ENCODE measurements at regions not wholly inside any gene's neighbourhood (a gene's known extent, or its start where the extent isn't known, plus 50 kb on each side); places are given as distances from the start of the nearest gene placed in this dataset.

GRCh38 chr1:170316270-170316669, 170.5 kb downstream of the NTMT2 start:
- no peak for DNase-seq (ENCODE audit: low read depth)

DNA sequence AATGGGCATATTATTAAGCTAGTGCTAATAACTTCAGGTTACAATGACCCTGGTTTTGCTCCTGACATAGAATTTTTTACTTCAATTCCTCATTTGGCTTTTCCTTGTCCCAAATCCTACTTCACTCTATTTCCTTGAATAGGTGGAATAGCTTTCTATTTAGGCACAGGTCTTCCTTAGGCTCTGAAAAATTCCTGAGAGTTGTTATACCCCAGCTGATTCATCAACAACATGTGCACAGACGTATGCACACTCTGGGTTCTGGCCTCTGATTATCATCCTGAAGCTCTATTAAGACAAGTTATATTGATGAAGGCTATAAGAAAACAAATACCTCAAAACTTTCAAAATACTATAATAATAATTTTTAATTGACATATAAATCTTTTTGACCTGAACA, 172.4 kb downstream of the NTMT2 start:
- DNase-seq (ENCODE audit: low read depth), result no peak

DNA sequence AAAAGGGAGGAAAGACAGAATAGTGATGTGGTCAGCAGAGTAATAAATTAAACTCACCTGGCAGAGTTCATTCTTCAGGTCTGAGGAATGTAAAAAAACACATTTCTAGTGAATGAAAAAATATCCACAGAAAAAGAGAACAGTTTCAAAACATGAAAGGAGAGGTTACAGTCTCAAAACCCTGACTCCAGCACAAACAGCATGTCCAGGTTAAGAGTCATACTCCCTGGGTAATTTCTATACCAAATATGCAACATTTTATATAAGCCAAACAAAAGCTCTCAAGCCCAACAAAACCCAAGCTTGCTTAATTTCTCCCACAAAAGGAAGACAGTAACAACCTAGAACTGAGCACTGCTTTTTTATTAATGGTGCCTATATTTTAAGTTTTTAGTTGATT, 173.0 kb downstream of the NTMT2 start:
- no peak for DNase-seq (ENCODE audit: low read depth)

GRCh38 chr1:170321113-170321512, 175.4 kb downstream of the NTMT2 start:
- DNase-seq (ENCODE audit: low read depth), result no peak

DNA sequence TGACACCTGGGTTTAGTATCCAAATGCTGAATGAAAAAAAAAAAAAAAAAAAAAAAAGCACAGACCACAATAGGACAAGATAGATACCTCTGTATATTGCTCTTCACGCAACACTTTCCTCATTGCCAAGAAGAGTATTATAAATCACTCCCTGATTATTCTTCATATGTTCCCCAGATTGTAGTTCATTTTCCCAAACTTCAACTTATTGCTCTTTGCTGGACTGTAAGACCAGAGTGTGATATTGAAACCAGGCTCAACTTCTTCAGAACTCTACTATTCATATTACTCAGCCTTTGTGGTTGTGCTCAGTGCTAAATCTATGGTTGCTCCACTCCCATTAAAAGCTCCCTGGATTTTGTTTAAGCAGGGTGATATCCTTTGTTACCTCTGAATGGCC, 180.4 kb downstream of the NTMT2 start:
- no peak for DNase-seq (ENCODE audit: low read depth)

GRCh38 chr1:170332801-170333200, 187.0 kb downstream of the NTMT2 start:
- no peak for DNase-seq (ENCODE audit: low read depth)

DNA sequence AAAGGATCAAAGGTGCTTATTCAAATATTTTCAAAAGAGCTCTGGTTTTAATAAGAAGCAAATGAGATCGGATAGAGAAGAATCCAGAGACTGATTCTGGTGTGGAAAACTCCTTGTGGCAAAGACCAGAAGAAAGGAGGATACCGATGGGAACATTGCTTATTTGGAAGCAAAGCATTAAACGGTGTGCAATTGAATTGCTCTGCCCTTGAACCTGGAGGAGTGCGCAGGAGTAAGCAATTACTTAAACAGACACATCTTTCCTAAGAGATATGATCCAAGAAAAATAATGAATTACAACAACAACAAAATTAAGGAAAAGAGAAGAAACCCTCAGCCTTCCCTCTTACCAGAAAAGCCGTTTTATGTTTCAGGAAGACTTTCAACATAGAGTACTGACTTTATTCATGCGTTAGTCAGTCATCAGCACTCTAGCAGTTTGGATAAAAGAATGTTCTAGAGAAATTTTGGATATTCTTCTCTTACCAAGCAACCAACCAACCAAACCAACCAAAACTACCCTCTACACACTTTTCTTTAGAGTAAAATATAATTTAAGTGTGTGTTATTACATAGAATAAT, 191.7 kb downstream of the NTMT2 start:
- DNase-seq (ENCODE audit: low read depth), result no peak

DNA sequence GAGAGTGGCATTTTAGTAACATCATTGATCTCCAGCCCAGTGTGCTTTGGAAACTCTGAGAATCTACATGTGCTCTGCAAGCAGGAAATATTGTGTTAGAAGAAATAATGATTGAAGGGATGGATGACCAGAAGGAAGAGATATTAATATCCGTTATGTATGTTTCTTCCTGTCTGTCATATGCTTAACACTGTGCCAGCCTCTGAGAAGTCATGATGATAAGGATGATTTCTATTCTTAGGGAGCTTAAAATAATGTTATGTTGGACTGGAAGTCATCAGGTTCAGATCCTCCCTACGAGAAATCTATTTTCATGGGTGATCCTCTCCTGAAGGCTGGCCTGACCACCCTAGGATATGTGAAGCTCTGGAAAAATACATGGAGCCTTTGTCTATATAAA, 192.4 kb upstream of the GORAB start:
- DNase-seq (ENCODE audit: low read depth), result no peak

GRCh38 chr1:170340308-170340707, 191.7 kb upstream of the GORAB start:
- no peak for DNase-seq (ENCODE audit: low read depth)

GRCh38 chr1:170351366-170351946, 180.5 kb upstream of the GORAB start:
- no peak for DNase-seq (ENCODE audit: low read depth)

- no peak for DNase-seq (ENCODE audit: low read depth)
Measured at GRCh38 chr1:170354246-170354645, 177.7 kb upstream of the GORAB start.

GRCh38 chr1:170354690-170355089, 177.3 kb upstream of the GORAB start:
- DNase-seq (ENCODE audit: low read depth), result peak; percentile 2

- DNase-seq (ENCODE audit: low read depth), result no peak
Measured at GRCh38 chr1:170355267-170355801, 176.6 kb upstream of the GORAB start.

DNA sequence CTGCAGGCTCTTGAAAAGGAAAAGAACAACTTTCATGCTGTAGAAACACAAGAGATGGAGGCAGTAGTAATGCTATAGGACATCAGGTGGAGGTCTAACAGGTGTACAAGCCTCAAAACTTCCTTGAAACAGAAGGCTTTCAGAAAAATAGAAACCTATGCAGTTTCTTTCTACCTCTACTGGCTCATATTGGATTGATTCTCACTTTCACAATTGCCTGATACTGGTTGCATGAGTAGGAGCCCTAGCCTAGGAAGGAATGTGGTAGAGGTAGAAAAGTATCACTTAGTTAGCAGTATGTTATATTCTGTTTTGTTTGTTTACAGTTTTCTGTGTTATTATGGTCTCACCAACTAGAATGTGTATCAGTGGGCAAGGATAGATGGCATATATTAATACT, 175.4 kb upstream of the GORAB start:
- no peak for DNase-seq (ENCODE audit: low read depth)

DNA sequence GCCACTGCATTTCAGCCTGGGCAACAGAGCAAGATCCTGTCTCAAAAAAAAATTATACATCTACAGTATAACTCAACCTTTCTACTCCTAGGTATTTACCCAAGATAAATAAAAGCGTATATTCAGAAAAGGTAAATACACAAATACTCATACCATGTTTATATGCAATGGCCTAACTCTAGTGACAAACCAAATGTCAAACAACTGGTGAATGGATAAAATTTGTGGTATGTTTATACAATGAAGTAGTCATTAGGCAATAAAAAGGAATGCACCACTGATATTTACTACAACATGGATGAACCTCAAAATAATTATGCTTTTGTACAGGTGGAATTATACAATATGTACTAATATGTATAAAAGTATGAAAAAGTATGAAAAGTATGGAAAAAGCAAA, 174.2 kb upstream of the GORAB start:
- no peak for DNase-seq (ENCODE audit: low read depth)

DNA sequence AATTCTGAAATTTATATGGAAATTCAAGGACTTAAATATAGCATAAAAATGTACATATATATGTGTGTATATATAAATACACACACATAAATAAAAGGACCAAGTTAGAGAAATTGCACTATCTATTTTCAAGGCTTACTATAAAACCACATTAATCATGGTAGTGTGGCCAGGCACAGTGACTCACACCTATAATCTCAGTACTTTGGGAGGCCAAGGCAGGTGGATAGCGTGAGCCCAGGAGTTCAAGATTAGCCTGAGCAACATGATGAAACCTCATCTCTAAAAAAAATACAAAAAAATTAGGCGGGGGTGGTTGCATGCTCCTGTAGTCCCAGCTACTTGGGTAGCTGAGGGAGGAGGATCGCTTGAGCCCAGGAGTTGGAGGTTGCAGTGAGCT, 171.4 kb upstream of the GORAB start:
- DNase-seq (ENCODE audit: low read depth), result no peak

GRCh38 chr1:170365331-170365730, 166.6 kb upstream of the GORAB start:
- DNase-seq (ENCODE audit: low read depth), result no peak

GRCh38 chr1:170366980-170367379, 165.0 kb upstream of the GORAB start:
- DNase-seq (ENCODE audit: low read depth), result no peak

DNA sequence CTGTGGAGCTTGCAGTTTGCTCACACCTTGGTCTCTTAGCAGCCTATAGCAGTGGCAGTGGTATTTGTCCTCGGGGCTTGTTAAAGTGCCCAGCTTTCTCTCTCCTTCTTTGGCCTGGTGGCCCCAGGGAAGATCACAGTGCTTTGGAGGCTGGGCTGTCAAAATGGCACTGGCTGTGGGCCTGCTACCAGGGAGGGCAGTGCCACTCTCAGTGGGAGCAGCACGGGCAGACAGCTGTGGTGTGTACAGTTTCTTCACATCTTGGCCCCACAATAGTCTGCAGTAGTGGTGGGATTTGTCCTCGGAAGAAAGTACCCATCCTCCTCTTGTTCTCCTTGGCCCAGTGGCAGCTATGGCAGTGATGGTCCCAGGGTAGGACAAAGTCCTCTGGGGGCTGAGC, 164.4 kb upstream of the GORAB start:
- no peak for DNase-seq (ENCODE audit: low read depth)

DNA sequence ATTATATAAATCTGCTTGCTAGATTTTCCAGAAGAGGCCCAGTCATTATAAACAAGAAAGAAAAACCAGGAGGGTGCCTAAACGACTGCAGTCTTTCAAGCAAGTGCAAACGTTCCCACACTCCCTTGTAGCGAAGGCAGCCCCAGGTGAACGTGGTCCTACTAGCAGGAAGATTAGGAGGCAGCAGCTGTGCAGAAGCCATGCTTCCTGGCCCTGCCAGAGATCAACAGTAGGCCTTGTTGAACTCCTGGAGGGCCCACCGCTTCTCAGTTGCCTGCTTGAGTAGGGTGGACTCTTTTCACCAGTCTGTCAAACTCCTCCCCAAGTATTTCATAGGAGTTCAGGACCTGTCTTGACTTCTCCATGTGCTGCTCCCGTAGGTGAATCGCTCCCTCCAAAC, 163.0 kb upstream of the GORAB start:
- DNase-seq (ENCODE audit: low read depth), result no peak

DNA sequence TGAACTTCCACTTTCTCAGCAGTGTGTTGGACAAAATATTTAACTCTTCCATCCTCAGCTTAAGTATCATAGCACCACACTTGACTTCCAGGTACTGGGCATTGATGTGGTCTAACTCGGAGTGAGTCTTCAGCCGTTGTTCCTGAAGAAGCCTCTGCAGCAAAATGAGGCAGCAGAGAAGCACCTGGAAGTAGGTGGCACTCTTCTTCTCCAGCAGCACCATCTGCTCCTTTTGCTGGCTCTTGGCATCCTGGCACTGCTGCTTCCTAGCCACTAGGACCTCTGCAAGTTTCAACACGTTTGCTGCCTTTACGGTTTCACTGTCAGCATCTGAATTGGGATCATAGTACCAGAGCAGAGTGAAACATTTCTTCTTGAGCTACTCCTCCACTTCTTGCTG, 162.5 kb upstream of the GORAB start:
- no peak for DNase-seq (ENCODE audit: low read depth)

- no peak for DNase-seq (ENCODE audit: low read depth)
Measured at GRCh38 chr1:170370087-170370486, 161.9 kb upstream of the GORAB start.

DNA sequence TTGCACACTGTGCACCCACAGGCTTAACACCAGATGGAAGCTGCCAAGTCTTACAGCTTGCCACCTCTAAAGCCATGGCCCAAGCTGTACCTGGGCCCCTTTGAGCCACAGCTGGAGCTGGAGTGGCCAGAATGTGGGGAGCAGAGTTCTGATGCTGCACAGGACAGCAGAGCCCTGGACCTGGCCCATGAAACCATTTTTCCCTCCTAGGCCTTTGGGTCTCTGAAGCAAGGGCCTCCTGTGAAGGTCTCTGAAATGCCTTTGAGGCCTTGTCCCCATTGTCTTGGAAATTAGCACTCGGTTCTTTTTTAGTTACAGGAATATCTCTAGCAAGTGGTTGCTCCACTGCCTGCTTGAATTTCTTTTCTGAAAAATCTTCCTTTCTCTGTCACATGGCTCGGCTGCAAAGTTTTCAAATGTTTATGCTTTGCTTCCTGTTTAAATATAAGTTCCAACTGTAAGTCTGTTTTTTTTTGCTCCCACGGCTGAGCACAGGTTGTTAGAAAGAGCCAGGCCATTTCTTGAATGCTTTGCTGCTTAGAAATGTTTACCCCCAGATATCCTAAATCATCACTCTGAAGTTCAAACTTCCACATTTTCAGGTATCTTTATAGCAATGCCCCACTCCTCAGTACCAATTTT, 156.8 kb upstream of the GORAB start:
- no peak for DNase-seq (ENCODE audit: low read depth)
